ENCODE measurements at regions not wholly inside any gene's neighbourhood (a gene's known extent, or its start where the extent isn't known, plus 50 kb on each side); places are given as distances from the start of the nearest gene placed in this dataset.
"Not testable (repeated sequence)": the region's sequence is repeated elsewhere in the genome, so short reads cannot be mapped to it uniquely, and the experiment has no call there.

GRCh38 chrX:1103360-1103759, 109.1 kb downstream of the CRLF2 start:
- no peak for DNase-seq (ENCODE audit: low read depth)

- no peak for DNase-seq (ENCODE audit: low read depth)
Measured at GRCh38 chrX:1102786-1103185, 109.7 kb downstream of the CRLF2 start.

- not testable (repeated sequence) for DNase-seq (ENCODE audit: low read depth)
Measured at GRCh38 chrX:1102221-1102620, 110.2 kb downstream of the CRLF2 start.

DNA sequence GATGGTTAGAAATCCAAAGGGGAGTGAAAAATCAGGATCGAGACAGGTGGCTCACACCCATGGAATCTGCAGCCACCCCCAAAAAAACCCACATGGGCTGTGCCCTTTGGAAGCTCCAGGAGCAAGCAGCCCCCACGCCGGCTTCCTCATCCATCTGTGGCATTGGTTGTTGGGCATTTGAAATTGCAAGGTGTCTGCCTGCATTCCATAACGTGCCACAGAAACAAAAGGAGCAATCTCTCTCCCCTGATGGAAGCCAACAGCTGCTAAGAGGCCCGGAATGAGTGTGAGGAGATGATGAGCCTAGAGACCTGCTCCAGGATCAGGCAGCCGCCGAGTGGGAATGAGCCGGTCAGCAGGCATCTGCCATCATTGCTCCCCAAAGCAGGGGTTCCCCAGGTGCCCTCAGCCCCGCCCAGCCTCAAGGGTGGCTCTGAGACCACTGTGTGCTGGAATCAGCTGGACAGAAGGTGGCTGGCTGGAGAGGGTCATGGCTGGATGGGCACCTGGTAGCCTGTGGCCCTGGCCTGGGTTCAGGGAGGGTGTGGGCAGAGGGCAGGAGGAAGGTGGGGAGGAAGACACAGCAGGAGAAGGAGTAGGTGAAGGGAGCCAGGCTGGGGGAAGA, 113.2 kb downstream of the CRLF2 start:
- no peak for DNase-seq (ENCODE audit: low read depth)

DNA sequence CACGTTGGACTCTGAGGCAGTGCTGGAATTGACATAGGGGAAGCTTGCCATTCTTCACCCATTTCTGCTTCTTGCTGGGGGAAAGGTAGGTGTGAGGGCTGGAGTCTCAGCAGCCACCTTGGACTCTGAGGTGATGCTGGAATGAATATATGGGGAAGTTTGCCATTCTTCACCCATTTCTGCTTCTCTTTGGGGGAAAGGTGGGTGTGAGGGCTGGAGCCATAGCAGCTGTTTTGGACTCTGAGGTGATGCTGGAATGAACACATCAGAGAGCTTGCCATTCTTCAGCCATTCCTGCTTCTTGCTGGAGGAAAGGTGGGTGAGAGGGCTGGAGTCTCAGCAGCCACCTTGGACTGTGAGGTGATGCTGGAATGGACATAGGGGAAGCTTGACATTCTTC, 115.1 kb downstream of the CRLF2 start:
- DNase-seq (ENCODE audit: low read depth) = no peak

DNA sequence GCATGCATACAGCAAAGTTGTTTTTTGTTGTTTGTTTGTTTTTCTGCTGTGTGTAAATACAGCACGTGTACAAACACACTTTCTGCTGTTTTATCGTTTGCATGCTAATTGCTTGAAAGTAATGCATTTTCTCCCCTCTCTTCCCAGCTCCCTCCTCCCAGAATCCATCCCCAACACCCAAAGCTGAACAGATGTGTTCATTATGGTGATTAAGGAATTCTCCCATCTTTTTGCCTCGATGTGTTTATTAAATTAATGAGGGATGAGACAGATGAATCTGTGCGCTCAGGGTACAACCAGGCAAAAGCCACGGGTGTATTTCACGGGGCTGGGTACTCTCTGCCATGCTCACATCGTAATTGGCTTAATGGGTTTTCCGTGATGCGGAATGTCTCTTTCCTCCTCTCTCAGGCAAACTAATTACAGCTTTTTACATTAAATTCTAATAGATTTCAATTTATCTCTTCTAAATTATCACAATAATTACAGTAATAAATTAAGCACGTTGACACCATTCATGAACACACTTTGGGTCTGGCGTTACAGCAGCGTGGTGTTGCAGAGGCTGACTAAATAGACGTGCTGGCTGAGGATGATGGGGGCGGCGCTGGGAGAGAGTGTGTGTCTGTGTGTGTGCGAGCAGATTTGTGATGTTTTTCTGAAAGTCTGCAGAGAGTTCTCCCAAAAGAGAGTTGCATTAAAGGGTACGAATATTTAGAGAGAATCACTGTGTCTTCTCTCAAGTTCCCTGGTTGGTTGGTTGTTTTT, 117.7 kb downstream of the CRLF2 start:
- no peak for DNase-seq (ENCODE audit: low read depth)

DNA sequence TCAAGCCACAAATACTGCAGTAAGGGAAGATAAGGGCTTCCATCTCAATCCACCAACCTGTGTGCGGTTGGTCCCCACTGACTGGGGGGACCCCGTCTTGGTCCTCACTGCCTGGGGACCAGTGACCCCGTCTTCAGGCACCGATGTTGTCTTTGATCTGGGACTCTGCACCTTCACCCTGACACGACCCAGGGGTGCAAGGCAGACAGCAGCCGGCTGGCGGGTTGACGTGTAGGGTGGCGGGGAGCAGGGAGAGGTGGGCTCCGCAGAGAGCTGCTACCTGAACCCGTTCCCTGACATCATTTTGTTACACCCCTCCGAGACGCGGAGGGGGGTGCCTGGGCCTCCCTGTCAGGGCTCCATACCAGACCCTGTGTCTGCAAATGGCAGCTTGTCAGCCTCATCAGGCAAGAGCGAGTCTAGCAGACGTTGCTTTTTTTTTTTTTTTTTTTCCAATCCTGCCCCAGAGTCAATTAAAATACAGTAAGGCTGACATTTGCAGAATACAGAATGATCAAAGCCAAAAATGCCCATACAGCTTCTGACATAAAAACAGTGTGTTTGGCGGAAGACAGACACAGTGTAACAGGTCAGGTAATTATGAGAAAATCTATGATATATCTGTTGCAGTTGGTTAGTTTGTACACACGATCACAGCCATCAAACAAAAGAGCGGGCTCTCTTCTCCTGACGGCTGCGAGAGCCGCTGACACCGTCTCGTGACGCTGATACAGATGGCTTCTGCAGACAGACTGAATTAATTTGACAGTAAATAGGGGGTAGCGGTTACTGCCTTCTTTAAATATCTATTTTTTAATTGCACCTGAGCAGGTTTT, 118.6 kb downstream of the CRLF2 start:
- DNase-seq (ENCODE audit: low read depth) = no peak

DNA sequence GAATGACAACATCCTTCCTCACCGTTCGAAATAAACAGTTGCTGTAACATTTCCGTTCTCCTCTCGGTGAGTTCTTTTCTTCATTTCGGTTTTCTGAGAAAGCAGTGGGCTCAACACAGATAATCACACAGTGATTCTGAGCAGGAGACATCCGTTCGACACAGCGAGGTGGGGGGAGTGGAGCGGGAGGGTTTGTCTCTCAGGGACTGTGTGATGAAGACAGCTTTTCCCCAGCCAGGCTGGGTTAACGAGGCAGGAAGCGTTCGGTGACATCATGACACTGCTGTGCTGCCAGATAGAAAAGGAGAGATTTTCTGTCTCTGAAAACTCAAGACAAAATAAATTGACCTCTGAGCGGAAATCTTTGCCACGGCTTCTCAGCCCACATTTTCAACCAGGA, 119.3 kb downstream of the CRLF2 start:
- DNase-seq (ENCODE audit: low read depth) = peak; percentile 40

DNA sequence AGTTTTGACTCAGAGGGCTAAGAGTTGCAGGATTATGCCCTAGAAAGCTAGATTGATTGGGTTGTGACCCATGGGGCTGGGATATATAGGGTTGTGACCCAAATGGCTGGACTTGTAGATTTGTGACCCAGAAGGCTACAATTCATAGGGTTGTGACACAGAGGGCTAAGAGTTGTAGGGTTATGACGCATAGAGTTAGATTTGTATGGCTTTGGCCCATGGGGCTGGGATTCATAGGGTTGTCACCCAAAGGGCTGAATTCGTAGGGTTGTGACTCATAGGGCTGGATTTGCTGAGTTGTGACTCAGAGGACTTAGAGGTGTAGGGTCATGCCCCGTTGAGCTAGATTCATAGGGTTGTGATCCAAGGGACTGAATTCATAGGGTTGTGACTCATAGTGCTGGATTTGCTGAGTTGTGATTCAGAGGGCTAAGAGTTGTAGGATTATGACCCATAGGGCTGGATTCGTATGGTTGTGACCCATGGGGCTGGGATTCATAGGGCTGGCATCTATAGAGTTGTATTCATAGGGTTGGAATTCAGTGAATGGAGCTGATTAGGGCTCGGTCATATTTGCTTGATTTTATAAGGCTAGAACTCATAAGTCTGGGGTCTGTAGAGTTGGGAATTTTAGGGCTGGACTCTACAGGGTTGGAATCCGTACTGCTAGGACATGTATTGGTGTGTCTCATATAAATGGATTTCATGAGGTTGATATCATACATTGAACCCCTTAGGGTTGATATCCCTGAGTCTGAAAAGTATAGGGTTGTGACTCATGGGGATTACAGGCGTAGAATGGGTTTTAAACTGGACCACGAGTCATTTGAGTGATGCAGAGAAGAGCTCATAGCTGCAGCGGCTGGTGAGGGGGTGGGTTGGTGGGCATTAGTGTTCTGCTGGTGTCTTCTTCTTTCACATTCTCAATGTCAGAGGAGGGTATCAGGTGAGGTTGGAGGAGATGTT, 125.7 kb downstream of the CRLF2 start:
- DNase-seq (ENCODE audit: low read depth) = no peak

DNA sequence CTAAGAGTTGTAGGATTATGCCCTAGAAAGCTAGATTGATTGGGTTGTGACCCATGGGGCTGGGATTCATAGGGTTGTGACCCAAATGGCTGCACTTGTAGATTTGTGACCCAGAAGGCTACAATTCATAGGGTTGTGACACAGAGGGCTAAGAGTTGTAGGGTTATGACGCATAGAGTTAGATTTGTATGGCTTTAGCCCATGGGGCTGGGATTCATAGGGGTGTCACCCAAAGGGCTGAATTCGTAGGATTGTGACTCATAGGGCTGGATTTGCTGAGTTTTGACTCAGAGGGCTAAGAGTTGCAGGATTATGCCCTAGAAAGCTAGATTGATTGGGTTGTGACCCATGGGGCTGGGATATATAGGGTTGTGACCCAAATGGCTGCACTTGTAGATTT, 126.6 kb downstream of the CRLF2 start:
- DNase-seq (ENCODE audit: low read depth) = not testable (repeated sequence)

GRCh38 chrX:1084689-1085088, 127.8 kb downstream of the CRLF2 start:
- DNase-seq (ENCODE audit: low read depth) = no peak

DNA sequence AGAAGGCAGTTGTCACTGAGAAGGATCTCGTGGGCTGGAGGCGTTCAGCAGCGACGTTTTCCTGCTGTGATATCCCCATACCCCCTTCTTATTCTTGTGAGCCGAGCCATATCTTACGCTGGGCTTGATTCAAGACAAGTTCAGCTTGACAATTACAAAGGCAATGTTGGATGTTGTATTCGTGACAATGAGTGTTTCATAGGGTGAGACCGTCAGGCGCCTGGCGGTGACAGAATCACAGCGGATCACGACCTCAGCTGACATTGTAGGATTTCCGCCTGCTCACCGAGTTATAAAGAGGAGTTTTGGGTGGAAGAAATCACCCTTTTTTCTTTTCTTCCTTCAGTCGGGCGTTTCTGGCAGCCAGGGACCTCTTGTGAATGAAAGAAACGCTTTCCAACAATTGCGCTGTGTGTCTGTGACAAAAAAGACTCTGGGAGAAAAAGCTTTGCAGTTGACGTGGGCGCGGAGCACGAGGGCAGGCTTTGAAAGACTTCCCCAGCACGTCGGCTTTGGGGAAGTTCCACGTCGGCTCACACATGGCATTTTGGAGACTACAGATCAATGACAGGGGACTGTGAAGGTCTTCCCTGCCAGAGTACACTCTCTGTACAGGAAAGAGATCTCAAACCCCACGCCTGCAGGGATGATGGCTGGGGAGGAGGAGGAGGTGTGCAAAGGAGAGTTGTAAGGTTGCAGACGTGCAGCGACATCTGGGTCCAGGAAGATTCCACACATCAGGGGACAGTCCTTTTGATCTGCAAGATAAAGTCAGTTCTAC, 135.4 kb downstream of the CRLF2 start:
- DNase-seq (ENCODE audit: low read depth) = no peak

GRCh38 chrX:1075741-1076140, 136.7 kb downstream of the CRLF2 start:
- DNase-seq (ENCODE audit: low read depth) = no peak

DNA sequence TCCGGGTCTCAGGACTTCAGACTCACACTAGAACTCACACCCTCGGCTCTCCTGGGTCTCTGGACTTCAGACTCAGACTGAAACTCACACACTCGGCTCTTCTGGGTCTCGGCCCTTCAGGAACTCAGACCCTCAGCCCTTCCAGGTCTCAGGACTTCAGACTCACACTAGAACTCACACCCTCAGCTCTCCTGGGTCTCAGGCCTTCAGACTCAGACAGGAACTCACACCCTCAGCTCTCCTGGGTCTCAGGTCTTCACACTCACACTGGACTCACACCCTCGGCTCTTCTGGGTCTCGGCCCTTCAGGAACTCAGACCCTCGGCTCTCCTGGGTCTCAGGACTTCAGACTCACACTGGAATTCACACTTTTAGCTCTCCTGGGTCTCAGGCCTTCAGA, 137.3 kb downstream of the CRLF2 start:
- no peak for DNase-seq (ENCODE audit: low read depth)

DNA sequence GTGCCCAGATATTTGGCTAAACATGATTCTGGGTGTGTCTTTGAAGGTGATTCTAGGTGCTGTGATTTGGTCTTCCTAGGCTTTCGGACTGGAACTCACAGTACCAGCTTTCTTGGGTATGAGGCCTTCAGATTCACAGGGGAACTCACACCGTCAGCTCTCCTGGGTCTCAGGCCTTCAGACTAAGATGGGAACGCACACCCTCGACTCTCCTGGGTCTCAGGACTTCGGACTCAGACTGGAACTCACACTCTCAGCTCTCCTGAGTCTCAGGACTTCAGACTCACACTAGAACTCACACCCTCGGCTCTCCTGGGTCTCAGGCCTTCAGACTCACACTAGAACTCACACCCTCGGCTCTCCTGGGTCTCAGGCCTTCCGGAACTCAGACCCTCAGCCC, 137.7 kb downstream of the CRLF2 start:
- no peak for DNase-seq (ENCODE audit: low read depth)

- no peak for DNase-seq (ENCODE audit: low read depth)
Measured at GRCh38 chrX:1074172-1074571, 138.3 kb downstream of the CRLF2 start.

DNA sequence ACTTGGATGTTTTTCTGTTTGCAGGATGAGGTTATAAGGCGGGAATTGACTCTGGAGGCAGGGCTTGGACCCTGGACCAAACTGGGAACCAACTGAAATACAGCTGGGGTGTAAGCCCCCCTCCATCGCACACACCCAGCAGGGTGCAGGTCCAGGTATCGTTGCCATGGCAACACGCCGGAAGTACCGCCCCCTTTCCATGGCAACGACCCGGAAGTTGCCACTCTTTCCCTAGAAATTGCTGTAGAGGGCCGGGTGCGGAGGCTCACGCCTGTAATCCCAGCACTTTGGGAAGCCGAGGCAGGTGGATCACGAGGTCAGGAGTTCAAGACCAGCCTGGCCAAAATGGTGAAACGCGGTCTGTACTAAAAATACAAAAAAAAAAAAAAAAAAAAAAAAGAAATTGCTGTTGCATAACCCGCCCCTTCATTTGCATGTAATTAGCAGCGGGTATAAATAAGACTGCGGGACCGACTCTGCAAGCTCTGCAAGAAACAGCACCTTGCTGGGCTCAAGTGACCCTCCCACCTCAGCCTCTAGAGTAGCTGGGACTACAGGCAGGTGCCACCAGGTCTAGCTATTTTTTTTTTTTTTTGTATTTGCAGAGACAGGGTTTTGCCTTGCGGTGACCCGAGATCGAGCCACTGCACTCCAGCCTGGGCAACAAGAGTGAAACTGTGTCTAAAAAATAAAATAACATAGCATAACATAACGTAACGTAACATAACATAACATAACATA, 139.6 kb downstream of the CRLF2 start:
- no peak for DNase-seq (ENCODE audit: low read depth)

DNA sequence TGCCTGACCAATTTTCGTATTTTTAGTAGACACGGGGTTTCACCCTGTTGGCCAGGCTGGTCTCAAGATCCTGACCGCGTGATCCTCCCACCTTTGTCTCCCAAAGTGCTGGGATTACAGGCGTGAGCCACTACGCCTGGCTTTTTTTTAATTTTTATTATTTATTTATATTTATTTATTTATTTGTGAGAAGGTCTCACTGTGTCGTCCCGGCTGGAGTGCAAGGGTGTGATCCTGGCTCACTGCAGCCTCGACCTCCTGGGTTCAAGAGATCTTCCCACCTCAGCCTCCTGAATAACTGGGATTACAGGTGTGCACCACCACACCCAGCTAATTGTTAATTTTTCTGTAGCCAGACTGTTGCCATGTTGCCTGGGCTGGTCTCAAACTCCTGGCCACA, 141.1 kb downstream of the CRLF2 start:
- no peak for DNase-seq (ENCODE audit: low read depth)

DNA sequence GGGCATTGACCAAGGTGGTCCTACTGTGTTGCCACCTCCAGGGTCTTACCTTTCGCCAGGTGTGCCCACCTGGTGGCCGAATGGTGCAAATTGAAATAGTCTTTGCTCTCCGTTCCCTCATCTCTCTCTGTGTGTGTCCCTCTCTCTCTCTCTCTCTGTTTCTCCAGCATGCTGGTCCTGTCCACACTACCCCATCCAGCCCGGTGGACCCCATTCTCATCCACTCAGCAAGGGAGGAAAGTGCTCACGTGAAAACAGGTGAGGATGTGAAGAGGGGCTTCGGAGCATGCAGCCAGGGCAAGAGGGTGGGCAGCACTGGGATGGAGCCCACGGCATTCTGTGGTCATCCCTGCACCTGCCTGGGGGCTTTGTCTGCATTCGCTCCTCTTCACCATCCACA, 150.1 kb downstream of the CRLF2 start:
- DNase-seq (ENCODE audit: low read depth) = no peak

- DNase-seq (ENCODE audit: low read depth) = no peak
Measured at GRCh38 chrX:1060562-1060960, 151.9 kb downstream of the CRLF2 start.
